ENCODE measurements at regions not wholly inside any gene's neighbourhood (a gene's known extent, or its start where the extent isn't known, plus 50 kb on each side); places are given as distances from the start of the nearest gene placed in this dataset.
A peak's percentile ranks its signal among the peaks of the same experiment; 100 is the strongest.

GRCh38 chr14:89723930-89724627 lies 230.5 kb downstream of the EFCAB11 start:
- H3K9ac ChIP-seq (ENCODE audit: low read length): no peak overlapping the region
- H3K79me2 ChIP-seq (ENCODE audit: low read length): no peaks in the 10 kb centered on the region
- H3K27ac ChIP-seq (ENCODE audit: low read length): no peak overlapping the region
- H3K4me3 ChIP-seq (ENCODE audit: low read length): no peak overlapping the region
- H3K9me3 ChIP-seq (ENCODE audit: insufficient read depth, low read length): no peaks in the 10 kb centered on the region
- H4K20me1 ChIP-seq (ENCODE audit: insufficient read depth, low read length): no peaks in the 10 kb centered on the region
- TF ChIP-seq CTCF (IDR thresholded peaks at IDR 0.05; ENCODE audit: low read depth, low read length): no peak
- no peak for TF ChIP-seq EZH2phosphoT487 (IDR thresholded peaks at IDR 0.05; ENCODE audit: low read depth)
- no peak overlapping the region for H3K4me2 ChIP-seq (ENCODE audit: low read length)
- H2AFZ ChIP-seq (ENCODE audit: low read depth, low read length): no peak overlapping the region
- peaks cover 32% of the 10 kb centered on the region for H3K4me1 ChIP-seq (ENCODE audit: low read length)
- H3K27me3 ChIP-seq (ENCODE audit: low read depth, low read length): 0 out of 2 replicates have a peak, but pooled peaks cover 2% of the 10 kb centered on the region
- peaks cover 5% of the 10 kb centered on the region for H3K36me3 ChIP-seq (replicated peaks; ENCODE audit: low read depth, low read length)

- Histone ChIP-seq H3K4me3 (ENCODE audit: low read length) (no peak overlapping the region), H3K36me3 (replicated peaks; ENCODE audit: low read depth, low read length) (peaks cover 5% of the 10 kb centered on the region), H3K27me3 (ENCODE audit: low read depth, low read length) (0 out of 2 replicates have a peak, but pooled peaks cover 2% of the 10 kb centered on the region), H3K4me1 (ENCODE audit: low read length) (peaks cover 25% of the 10 kb centered on the region), H3K9ac (ENCODE audit: low read length) (no peak overlapping the region), H3K9me3 (ENCODE audit: insufficient read depth, low read length) (no peaks in the 10 kb centered on the region), H3K27ac (ENCODE audit: low read length) (no peak overlapping the region), H3K4me2 (ENCODE audit: low read length) (no peak overlapping the region), H2AFZ (ENCODE audit: low read depth, low read length) (no peak overlapping the region), H4K20me1 (ENCODE audit: insufficient read depth, low read length) (no peaks in the 10 kb centered on the region), H3K79me2 (ENCODE audit: low read length) (no peaks in the 10 kb centered on the region)
- TF ChIP-seq CTCF (IDR thresholded peaks at IDR 0.05; ENCODE audit: low read depth, low read length) (no peak), EZH2phosphoT487 (IDR thresholded peaks at IDR 0.05; ENCODE audit: low read depth) (no peak)
Observed at GRCh38 chr14:89721956-89722355, 232.6 kb downstream of the EFCAB11 start.

- Histone ChIP-seq H3K27ac (ENCODE audit: low read length) (peak overlapping the region; percentile 50), H3K9me3 (ENCODE audit: insufficient read depth, low read length) (no peaks in the 10 kb centered on the region), H3K27me3 (ENCODE audit: low read depth, low read length) (0 out of 2 replicates have a peak, but pooled peaks cover 2% of the 10 kb centered on the region), H3K4me2 (ENCODE audit: low read length) (peak overlapping the region; percentile 43), H4K20me1 (ENCODE audit: insufficient read depth, low read length) (no peaks in the 10 kb centered on the region), H3K79me2 (ENCODE audit: low read length) (no peaks in the 10 kb centered on the region), H3K9ac (ENCODE audit: low read length) (peak overlapping the region; percentile 10; the same call in 1 of the 2 replicates), H3K4me1 (ENCODE audit: low read length) (peaks cover 25% of the 10 kb centered on the region), H3K4me3 (ENCODE audit: low read length) (peak overlapping the region; percentile 2; the same call in 1 of the 2 replicates), H2AFZ (ENCODE audit: low read depth, low read length) (peak overlapping the region; percentile 80), H3K36me3 (replicated peaks; ENCODE audit: low read depth, low read length) (peaks cover 5% of the 10 kb centered on the region)
- TF ChIP-seq CTCF (IDR thresholded peaks at IDR 0.05; ENCODE audit: low read depth, low read length) (peak; percentile 19), EZH2phosphoT487 (IDR thresholded peaks at IDR 0.05; ENCODE audit: low read depth) (no peak)
Observed at GRCh38 chr14:89720741-89721729, 233.5 kb downstream of the EFCAB11 start.

All from OCI-LY3 (cell line).